Osteoblast (primary cell): ENCODE measurements at regions not wholly inside any gene's neighbourhood (a gene's known extent, or its start where the extent isn't known, plus 50 kb on each side); places are given as distances from the start of the nearest gene placed in this dataset.

Experiments
- DNase-seq: peaks from one replicate; pipeline ENCODE4 v3.0.0; 2011; ENCODE audit warnings: low spot score, mixed read lengths; ENCODE audit not compliant: insufficient read length; ENCODE audit errors: missing footprints
- H2AFZ ChIP-seq: 2 replicates; pipeline ENCODE4 v1.6.0; 2011; ENCODE audit warnings: mild to moderate bottlenecking, low read length
- H3K27ac ChIP-seq: 2 replicates; pipeline ENCODE4 v1.5.1; 2011; ENCODE audit warnings: mild to moderate bottlenecking, low read depth, low read length, moderate library complexity
- H3K27me3 ChIP-seq: 2 replicates; pipeline ENCODE4 v1.6.0; 2012; ENCODE audit warnings: mild to moderate bottlenecking, control low read depth, inconsistent platforms, low read length, moderate library complexity; ENCODE audit not compliant: insufficient read depth
- H3K36me3 ChIP-seq: 2 replicates; pipeline ENCODE4 v1.5.1; 2011; ENCODE audit warnings: mild to moderate bottlenecking, low read length, control low read depth, moderate library complexity; ENCODE audit not compliant: insufficient read depth
- H3K4me1 ChIP-seq: 2 replicates; pipeline ENCODE4 v1.5.1; 2011; ENCODE audit warnings: mild to moderate bottlenecking, low read length, control low read depth, moderate library complexity; ENCODE audit not compliant: insufficient read depth
- H3K4me2 ChIP-seq: 2 replicates; pipeline ENCODE4 v1.6.0; 2011; ENCODE audit warnings: mild to moderate bottlenecking, low read length; ENCODE audit not compliant: insufficient read depth
- H3K4me3 ChIP-seq: fragments of 200-600 bp; sonication (generic); 3 replicates; pipeline ENCODE4 v1.5.1; 2012; ENCODE audit warnings: mild to moderate bottlenecking, low read length, inconsistent platforms; ENCODE audit not compliant: insufficient read depth
- H3K79me2 ChIP-seq: 2 replicates; pipeline ENCODE4 v1.6.0; 2012; ENCODE audit warnings: mild to moderate bottlenecking, low read length, control low read depth, inconsistent platforms; ENCODE audit not compliant: insufficient read depth
- H3K9me3 ChIP-seq: 2 replicates; pipeline ENCODE4 v1.5.1; 2011; ENCODE audit warnings: low read depth, low read length, control low read depth
- H4K20me1 ChIP-seq: 2 replicates; pipeline ENCODE4 v1.6.0; 2012; ENCODE audit warnings: mild to moderate bottlenecking, low read length, control low read depth; ENCODE audit not compliant: insufficient read depth
- TF ChIP-seq, protein P1 (sequence below): IDR thresholded peaks from 2 replicates; pipeline ENCODE4 v1.5.1; 2011; ENCODE audit warnings: mild to moderate bottlenecking, low read depth, low read length, moderate library complexity; ENCODE audit errors: extremely low read depth

DNA sequence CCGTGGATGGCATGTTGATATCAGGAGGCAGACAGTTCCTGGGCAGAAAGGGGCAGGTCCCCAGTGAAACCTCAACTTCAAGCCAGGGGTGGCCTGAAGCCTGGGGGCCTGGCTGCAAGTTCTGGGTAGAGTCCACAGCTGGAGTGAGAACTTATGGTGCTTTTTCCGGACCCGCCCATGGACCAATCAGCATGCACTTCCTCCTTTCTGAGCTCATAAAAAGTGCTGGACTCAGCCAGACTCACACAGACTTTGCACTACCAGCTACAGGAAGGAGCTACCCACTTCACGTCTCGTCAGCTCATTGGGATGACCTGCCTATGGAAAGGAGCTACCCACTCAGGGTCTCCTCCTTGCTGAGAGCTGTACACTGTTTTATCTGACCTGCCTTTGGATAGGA, 183.1 kb upstream of the MC4R start:
- Histone ChIP-seq H3K9me3 (no peaks in the 10 kb centered on the region), H3K4me3 (no peak overlapping the region), H2AFZ (no peak overlapping the region), H4K20me1 (no peaks in the 10 kb centered on the region), H3K36me3 (no peaks in the 10 kb centered on the region), H3K79me2 (no peaks in the 10 kb centered on the region), H3K27me3 (no peaks in the 10 kb centered on the region), H3K4me2 (no peak overlapping the region), H3K4me1 (no peaks in the 10 kb centered on the region), H3K27ac (no peak overlapping the region)
- TF ChIP-seq, protein P1, sequence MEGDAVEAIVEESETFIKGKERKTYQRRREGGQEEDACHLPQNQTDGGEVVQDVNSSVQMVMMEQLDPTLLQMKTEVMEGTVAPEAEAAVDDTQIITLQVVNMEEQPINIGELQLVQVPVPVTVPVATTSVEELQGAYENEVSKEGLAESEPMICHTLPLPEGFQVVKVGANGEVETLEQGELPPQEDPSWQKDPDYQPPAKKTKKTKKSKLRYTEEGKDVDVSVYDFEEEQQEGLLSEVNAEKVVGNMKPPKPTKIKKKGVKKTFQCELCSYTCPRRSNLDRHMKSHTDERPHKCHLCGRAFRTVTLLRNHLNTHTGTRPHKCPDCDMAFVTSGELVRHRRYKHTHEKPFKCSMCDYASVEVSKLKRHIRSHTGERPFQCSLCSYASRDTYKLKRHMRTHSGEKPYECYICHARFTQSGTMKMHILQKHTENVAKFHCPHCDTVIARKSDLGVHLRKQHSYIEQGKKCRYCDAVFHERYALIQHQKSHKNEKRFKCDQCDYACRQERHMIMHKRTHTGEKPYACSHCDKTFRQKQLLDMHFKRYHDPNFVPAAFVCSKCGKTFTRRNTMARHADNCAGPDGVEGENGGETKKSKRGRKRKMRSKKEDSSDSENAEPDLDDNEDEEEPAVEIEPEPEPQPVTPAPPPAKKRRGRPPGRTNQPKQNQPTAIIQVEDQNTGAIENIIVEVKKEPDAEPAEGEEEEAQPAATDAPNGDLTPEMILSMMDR = no peak
- DNase-seq = no peak

DNA sequence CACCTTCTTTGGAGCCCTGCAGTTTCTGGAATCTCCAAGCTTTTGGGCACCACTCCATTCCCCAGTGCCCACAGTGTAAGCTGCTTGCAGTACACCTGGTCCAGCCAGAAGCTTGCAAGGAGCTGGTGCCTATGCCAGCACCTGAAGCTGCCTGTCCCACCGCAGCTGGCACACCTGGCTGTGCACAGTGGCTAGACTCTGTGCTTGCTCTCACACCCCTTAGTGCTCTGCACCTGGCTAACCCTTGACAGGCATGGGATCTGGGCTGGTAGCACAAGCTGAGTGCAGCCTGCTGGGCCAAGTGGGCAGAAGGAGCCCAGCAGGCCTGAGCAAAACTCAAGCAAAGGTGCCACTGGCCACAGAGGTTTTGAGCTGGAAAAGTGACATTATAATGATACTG, 183.8 kb upstream of the MC4R start:
- Histone ChIP-seq H3K4me3 (no peak overlapping the region), H3K4me2 (no peak overlapping the region)

DNA sequence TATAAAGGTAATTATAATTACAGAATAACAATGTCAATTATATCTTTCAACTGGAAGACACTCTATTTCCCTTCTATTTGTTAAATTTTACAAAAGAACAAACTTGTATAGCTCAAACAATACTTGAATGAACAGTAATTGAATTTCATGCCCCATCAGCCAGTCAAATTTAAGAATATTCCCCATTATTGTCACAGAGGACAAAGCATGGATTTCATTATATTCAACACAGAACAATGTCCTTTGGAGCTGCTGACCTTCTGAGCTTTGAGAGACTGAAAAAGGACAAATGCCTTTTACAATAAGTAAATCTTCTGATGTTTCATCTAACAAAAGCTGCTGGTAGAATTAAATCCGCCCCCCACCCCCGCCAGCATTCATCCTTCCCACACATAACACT, 187.5 kb upstream of the MC4R start:
- no peaks in the 10 kb centered on the region for H3K27me3 ChIP-seq
- TF ChIP-seq, protein P1 = no peak
- H3K36me3 ChIP-seq = no peaks in the 10 kb centered on the region
- H3K27ac ChIP-seq = no peak overlapping the region
- H3K4me3 ChIP-seq = no peak overlapping the region
- no peaks in the 10 kb centered on the region for H4K20me1 ChIP-seq
- no peaks in the 10 kb centered on the region for H3K79me2 ChIP-seq
- DNase-seq = no peak
- no peaks in the 10 kb centered on the region for H3K4me1 ChIP-seq
- H3K4me2 ChIP-seq = no peak overlapping the region
- H3K9me3 ChIP-seq = no peaks in the 10 kb centered on the region
- no peak overlapping the region for H2AFZ ChIP-seq

More for the DNA sequence above, 183.8 kb upstream of the MC4R start:
- no peak for DNase-seq
- H2AFZ ChIP-seq = no peak overlapping the region
- no peaks in the 10 kb centered on the region for H4K20me1 ChIP-seq
- no peaks in the 10 kb centered on the region for H3K4me1 ChIP-seq
- TF ChIP-seq, protein P1 = no peak
- H3K27ac ChIP-seq = no peak overlapping the region
- no peaks in the 10 kb centered on the region for H3K36me3 ChIP-seq
- H3K79me2 ChIP-seq = no peaks in the 10 kb centered on the region
- H3K9me3 ChIP-seq = no peaks in the 10 kb centered on the region
- no peaks in the 10 kb centered on the region for H3K27me3 ChIP-seq

DNA sequence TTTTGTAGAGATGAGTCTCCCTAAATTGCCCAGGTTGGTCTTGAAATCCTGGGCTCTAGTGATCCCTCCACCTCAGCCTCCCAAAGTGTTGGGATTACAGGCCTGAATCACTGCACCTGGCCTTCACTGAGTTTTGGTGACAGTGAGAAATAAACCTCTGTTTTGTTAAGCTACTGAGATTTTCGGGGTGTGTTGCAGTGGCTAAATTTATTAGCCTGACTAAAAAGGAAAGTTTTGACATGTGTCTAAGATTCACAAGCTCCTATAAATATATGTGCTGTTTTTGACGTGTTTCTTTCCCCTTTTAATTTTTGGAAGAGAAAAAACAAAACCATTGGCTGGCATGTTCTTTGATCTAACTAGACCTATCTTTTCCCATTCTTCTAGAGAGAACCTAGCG, 190.5 kb upstream of the MC4R start:
- H3K27ac ChIP-seq = no peak overlapping the region
- H3K4me1 ChIP-seq = no peaks in the 10 kb centered on the region
- H3K9me3 ChIP-seq = no peaks in the 10 kb centered on the region
- H3K27me3 ChIP-seq = no peaks in the 10 kb centered on the region
- H3K79me2 ChIP-seq = no peaks in the 10 kb centered on the region
- no peaks in the 10 kb centered on the region for H4K20me1 ChIP-seq
- TF ChIP-seq, protein P1 = no peak
- no peak overlapping the region for H2AFZ ChIP-seq
- no peak overlapping the region for H3K4me2 ChIP-seq
- no peak for DNase-seq
- H3K4me3 ChIP-seq = no peak overlapping the region
- no peaks in the 10 kb centered on the region for H3K36me3 ChIP-seq
